Neural crest cell (in vitro differentiated cells): ENCODE measurements at regions not wholly inside any gene's neighbourhood (a gene's known extent, or its start where the extent isn't known, plus 50 kb on each side); places are given as distances from the start of the nearest gene placed in this dataset.
A peak's percentile ranks its signal among the peaks of the same experiment; 100 is the strongest.
"Not testable (repeated sequence)": the region's sequence is repeated elsewhere in the genome, so short reads cannot be mapped to it uniquely, and the experiment has no call there.

Source experiments
- DNase-seq: peaks from one replicate; pipeline ENCODE4 v3.0.0; 2021; ENCODE audit warnings: low read depth, mixed read lengths, low spot score
- H3K27ac Mint-ChIP-seq: one replicate; pipeline ENCODE4 v1.8.0; 2021; ENCODE audit warnings: mild to moderate bottlenecking, mixed read lengths; ENCODE audit not compliant: unreplicated experiment
- H3K27me3 Mint-ChIP-seq: 2 replicates; pipeline ENCODE4 v1.8.0; 2021; ENCODE audit warnings: low read depth, mild to moderate bottlenecking, mixed read lengths
- H3K36me3 Mint-ChIP-seq: 2 replicates; pipeline ENCODE4 v1.8.0; 2021; ENCODE audit warnings: low read depth, mild to moderate bottlenecking, mixed read lengths
- H3K4me1 Mint-ChIP-seq: 2 replicates; pipeline ENCODE4 v1.8.0; 2021; ENCODE audit warnings: mixed read lengths
- H3K4me3 Mint-ChIP-seq: one replicate; pipeline ENCODE4 v1.8.0; 2021; ENCODE audit warnings: mild to moderate bottlenecking, mixed read lengths
- H3K9me3 Mint-ChIP-seq: 2 replicates; pipeline ENCODE4 v1.8.0; 2021; ENCODE audit warnings: mixed read lengths
- TF ChIP-seq, protein P1 (sequence below): fragments of 200-600 bp; sonication (generic); conservative IDR thresholded peaks from 2 replicates; pipeline ENCODE4 v1.5.0; 2021; ENCODE audit warnings: antibody characterized with exemption, mild to moderate bottlenecking

DNA sequence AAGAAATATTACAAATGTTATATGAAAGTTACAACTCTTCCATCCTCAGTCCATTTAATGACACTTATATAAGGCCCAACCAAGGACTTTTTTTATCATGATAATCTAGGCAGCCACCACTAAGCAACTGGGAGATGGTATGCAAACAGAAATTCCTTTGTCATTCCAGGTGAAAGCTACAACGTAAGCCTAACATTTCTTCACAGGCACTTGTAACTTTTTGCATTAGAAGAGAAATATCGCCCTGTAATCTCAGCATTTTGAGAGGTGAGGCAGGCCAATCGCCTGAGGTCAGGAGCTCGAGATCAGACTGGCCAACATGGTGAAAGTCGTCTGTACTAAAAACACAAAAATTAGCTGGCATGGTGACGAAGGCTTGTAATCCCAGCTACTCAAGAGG lies 581.2 kb upstream of the SLC8A1 start:
- Mint-ChIP-seq H3K27me3 (no peaks in the 10 kb centered on the region), H3K4me3 (no peak overlapping the region), H3K9me3 (peaks cover 2% of the 10 kb centered on the region), H3K36me3 (no peaks in the 10 kb centered on the region), H3K4me1 (no peaks in the 10 kb centered on the region), H3K27ac (no peak overlapping the region)
- TF ChIP-seq, protein P1, sequence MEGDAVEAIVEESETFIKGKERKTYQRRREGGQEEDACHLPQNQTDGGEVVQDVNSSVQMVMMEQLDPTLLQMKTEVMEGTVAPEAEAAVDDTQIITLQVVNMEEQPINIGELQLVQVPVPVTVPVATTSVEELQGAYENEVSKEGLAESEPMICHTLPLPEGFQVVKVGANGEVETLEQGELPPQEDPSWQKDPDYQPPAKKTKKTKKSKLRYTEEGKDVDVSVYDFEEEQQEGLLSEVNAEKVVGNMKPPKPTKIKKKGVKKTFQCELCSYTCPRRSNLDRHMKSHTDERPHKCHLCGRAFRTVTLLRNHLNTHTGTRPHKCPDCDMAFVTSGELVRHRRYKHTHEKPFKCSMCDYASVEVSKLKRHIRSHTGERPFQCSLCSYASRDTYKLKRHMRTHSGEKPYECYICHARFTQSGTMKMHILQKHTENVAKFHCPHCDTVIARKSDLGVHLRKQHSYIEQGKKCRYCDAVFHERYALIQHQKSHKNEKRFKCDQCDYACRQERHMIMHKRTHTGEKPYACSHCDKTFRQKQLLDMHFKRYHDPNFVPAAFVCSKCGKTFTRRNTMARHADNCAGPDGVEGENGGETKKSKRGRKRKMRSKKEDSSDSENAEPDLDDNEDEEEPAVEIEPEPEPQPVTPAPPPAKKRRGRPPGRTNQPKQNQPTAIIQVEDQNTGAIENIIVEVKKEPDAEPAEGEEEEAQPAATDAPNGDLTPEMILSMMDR, result no peak
- no peak for DNase-seq

DNA sequence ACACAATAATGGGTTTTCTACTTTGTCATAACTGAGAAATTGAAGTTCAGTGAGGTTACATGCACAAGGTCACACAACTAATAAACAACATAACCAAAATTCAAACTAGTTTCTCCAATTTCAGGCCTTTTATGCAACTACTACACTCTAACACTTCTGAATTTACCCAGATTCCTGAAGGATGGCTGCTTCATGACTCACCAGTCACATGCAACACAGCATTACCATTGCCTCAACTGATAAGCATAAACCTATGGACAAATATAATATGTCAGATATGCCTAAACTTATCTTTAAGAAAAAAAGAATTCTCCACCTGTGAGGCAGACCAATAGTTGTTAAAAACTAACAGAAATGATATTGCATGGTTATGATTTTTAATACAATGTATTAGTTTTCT lies 586.5 kb upstream of the SLC8A1 start:
- H3K27me3 Mint-ChIP-seq, result no peaks in the 10 kb centered on the region
- peaks cover 2% of the 10 kb centered on the region for H3K9me3 Mint-ChIP-seq
- H3K27ac Mint-ChIP-seq, result no peak overlapping the region
- no peak overlapping the region for H3K4me3 Mint-ChIP-seq
- H3K36me3 Mint-ChIP-seq, result no peaks in the 10 kb centered on the region
- TF ChIP-seq, protein P1, result no peak
- no peak for DNase-seq
- peaks cover 5% of the 10 kb centered on the region for H3K4me1 Mint-ChIP-seq

- H3K27me3 Mint-ChIP-seq, H3K36me3 Mint-ChIP-seq, H3K4me3 Mint-ChIP-seq, H3K4me1 Mint-ChIP-seq, H3K27ac Mint-ChIP-seq, DNase-seq, H3K9me3 Mint-ChIP-seq: not testable (repeated sequence)
Measured at GRCh38 chr2:41039750-41040149, 587.9 kb upstream of the SLC8A1 start.

- H3K27ac Mint-ChIP-seq, result peak overlapping the region; percentile 89
- H3K9me3 Mint-ChIP-seq, result peaks cover 2% of the 10 kb centered on the region
- no peak overlapping the region for H3K4me3 Mint-ChIP-seq
- no peaks in the 10 kb centered on the region for H3K36me3 Mint-ChIP-seq
- no peak for DNase-seq
- TF ChIP-seq, protein P1, result no peak
- no peaks in the 10 kb centered on the region for H3K27me3 Mint-ChIP-seq
- peaks cover 5% of the 10 kb centered on the region for H3K4me1 Mint-ChIP-seq
Measured at GRCh38 chr2:41040782-41041520, 589.1 kb upstream of the SLC8A1 start.

DNA sequence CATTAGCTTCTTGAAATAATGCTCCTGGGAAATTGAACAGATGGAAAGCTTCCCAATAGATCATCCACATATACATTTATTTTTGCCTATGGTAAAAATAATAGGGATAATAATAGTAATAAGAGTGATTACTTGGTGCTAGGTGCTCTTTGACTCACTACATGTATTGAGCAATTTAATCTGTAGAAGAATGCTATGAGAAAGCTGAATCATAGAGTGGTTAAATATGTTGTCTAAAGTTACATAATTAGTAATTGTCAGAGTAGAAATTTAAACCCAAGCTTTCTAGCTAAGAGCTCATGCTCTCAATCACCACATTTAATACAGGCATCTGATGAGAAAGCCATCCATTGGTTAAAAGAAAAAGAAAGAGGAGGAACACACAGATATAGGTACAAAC lies 590.5 kb upstream of the SLC8A1 start:
- Mint-ChIP-seq H3K4me3 (no peak overlapping the region), H3K27me3 (no peaks in the 10 kb centered on the region), H3K36me3 (no peaks in the 10 kb centered on the region), H3K9me3 (peaks cover 2% of the 10 kb centered on the region), H3K4me1 (peaks cover 5% of the 10 kb centered on the region), H3K27ac (no peak overlapping the region)
- TF ChIP-seq, protein P1, result no peak
- DNase-seq, result no peak

DNA sequence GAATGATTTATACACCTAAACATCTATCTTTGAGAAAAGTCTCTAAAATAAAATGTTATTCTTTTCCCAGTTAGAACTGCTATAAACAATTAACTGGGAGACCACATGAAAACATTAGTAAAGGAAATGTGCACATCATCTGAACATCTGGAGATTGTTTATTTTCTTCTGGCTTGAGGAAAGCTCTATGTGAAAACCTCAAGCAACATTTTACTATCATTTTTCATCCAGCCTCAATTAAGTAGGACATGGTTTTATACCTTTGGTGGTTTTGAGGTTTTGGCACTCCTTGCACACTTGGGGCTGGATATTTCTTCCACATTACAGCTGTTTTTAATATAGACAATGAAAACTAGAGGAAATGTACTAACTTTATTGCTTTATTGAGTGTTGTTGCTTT lies 609.5 kb upstream of the SLC8A1 start:
- H3K27me3 Mint-ChIP-seq, result no peaks in the 10 kb centered on the region
- DNase-seq, result no peak
- H3K4me1 Mint-ChIP-seq, result no peaks in the 10 kb centered on the region
- no peak overlapping the region for H3K27ac Mint-ChIP-seq
- TF ChIP-seq, protein P1, result no peak
- no peaks in the 10 kb centered on the region for H3K9me3 Mint-ChIP-seq
- H3K4me3 Mint-ChIP-seq, result no peak overlapping the region
- no peaks in the 10 kb centered on the region for H3K36me3 Mint-ChIP-seq
